Right hindlimb (tissue), 1 donor: ENCODE measurements at regions not wholly inside any gene's neighbourhood (a gene's known extent, or its start where the extent isn't known, plus 50 kb on each side); places are given as distances from the start of the nearest gene placed in this dataset.
"Not testable (repeated sequence)": the region's sequence is repeated elsewhere in the genome, so short reads cannot be mapped to it uniquely, and the experiment has no call there.

Experiments used
- DNase-seq: peaks from one replicate; pipeline ENCODE4 v3.0.0-alpha.2; 2018

GRCh38 chr2:90238505-90239230 is 1547.2 kb downstream of the RPIA start:
- not testable (repeated sequence) for DNase-seq

GRCh38 chr2:90239769-90240168 is 1548.3 kb downstream of the RPIA start:
- not testable (repeated sequence) for DNase-seq

GRCh38 chr2:90244902-90245765 is 1553.7 kb downstream of the RPIA start:
- DNase-seq: not testable (repeated sequence)

GRCh38 chr2:90248400-90248799 is 1556.9 kb downstream of the RPIA start:
- DNase-seq: not testable (repeated sequence)

GRCh38 chr2:90250350-90250749 is 1558.9 kb downstream of the RPIA start:
- not testable (repeated sequence) for DNase-seq

GRCh38 chr2:90251576-90251975 is 1560.1 kb downstream of the RPIA start:
- not testable (repeated sequence) for DNase-seq

- DNase-seq: not testable (repeated sequence)
Observed at GRCh38 chr2:90253306-90253705, 1561.8 kb downstream of the RPIA start.

- not testable (repeated sequence) for DNase-seq
Observed at GRCh38 chr2:90266888-90267287, 1575.4 kb downstream of the RPIA start.

- DNase-seq: not testable (repeated sequence)
Observed at GRCh38 chr2:90287751-90288150, 1596.3 kb downstream of the RPIA start.

- not testable (repeated sequence) for DNase-seq
Observed at GRCh38 chr2:90288396-90288795, 1596.9 kb downstream of the RPIA start.

GRCh38 chr2:90289291-90289980 is 1598.0 kb downstream of the RPIA start:
- DNase-seq: not testable (repeated sequence)

GRCh38 chr2:90290701-90291100 is 1599.2 kb downstream of the RPIA start:
- DNase-seq: not testable (repeated sequence)

- not testable (repeated sequence) for DNase-seq
Observed at GRCh38 chr2:90291168-90291883, 1599.9 kb downstream of the RPIA start.

GRCh38 chr2:90291934-90292333 is 1600.5 kb downstream of the RPIA start:
- not testable (repeated sequence) for DNase-seq

GRCh38 chr2:90292451-90292850 is 1601.0 kb downstream of the RPIA start:
- not testable (repeated sequence) for DNase-seq

- not testable (repeated sequence) for DNase-seq
Observed at GRCh38 chr2:90293224-90293623, 1601.8 kb downstream of the RPIA start.

GRCh38 chr2:90293806-90294205 is 1602.3 kb downstream of the RPIA start:
- not testable (repeated sequence) for DNase-seq

- DNase-seq: not testable (repeated sequence)
Observed at GRCh38 chr2:90295036-90295750, 1603.7 kb downstream of the RPIA start.

- not testable (repeated sequence) for DNase-seq
Observed at GRCh38 chr2:90296484-90296777, 1605.0 kb downstream of the RPIA start.

GRCh38 chr2:90297701-90298100 is 1606.2 kb downstream of the RPIA start:
- not testable (repeated sequence) for DNase-seq

GRCh38 chr2:90298126-90298755 is 1606.8 kb downstream of the RPIA start:
- not testable (repeated sequence) for DNase-seq
